ENCODE measurements at regions not wholly inside any gene's neighbourhood (a gene's known extent, or its start where the extent isn't known, plus 50 kb on each side); places are given as distances from the start of the nearest gene placed in this dataset.
A peak's percentile ranks its signal among the peaks of the same experiment; 100 is the strongest.

DNA sequence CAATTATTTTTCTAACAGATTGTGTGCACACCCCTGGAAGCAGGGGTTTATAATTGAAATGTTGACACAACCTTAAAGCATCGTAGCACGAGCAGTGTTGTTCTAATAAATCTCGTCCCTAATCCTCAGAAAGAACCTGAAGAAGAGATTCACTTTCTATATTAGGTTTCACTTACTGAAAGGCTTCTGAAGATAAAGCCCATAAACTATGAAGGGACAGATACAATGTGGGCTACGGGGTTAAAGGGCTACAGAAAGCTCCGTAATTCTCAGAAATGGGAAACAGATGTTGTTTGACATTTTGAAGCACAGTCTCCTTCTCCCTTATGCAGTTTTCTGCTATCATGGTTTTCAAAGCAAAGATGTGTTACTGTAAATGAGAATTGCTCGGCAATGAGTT, 479.6 kb downstream of the GATA3 start:
- H3K4me3 ChIP-seq (ENCODE audit: low read depth, low read length): no peak overlapping the region
- DNase-seq (ENCODE audit: low read depth): peak; percentile 26

DNA sequence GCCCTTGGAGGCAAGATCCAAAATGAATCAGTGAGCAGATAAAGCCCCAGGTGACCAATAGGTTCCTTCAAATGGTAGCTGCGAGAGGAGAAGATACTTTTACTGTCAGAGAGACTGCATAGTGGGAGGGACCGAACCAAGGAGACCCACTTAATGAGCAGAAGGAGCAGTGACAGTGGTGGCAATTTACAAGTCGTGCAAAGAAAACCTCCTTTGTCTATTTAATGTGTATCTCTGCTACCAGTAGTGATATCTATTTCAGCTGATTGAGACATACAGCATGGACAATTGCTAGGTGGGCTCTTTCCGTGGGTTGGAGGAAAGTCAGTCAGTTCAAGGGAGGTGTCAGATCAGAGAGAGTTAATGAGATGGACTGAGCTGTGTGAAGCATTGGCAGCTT, 480.4 kb downstream of the GATA3 start:
- no peak for DNase-seq (ENCODE audit: low read depth)
- TF ChIP-seq CTCF (IDR thresholded peaks at IDR 0.05; ENCODE audit: insufficient read depth, low read depth, low read length): no peak
- H3K4me3 ChIP-seq (ENCODE audit: low read depth, low read length): no peak overlapping the region

More for the DNA sequence above, 479.6 kb downstream of the GATA3 start:
- TF ChIP-seq CTCF (IDR thresholded peaks at IDR 0.05; ENCODE audit: insufficient read depth, low read depth, low read length): no peak

DNA sequence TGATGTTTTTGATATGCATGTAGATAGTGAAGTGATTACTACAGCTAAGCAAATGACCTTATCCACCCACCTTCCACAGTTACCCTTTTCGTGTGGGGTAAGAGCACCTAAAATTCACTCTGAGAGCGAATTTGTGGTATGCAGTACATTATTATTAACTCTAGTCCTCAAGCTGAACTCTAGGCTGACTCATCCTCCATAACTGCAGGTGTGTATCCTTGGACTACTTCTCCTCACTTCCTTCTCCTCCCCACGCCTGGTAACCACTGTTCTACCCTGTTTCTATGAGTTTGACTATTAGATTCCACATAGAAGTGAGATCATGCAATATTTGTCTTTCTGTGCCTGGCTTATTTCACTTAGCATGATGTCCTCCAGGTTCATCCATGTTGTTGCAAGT, 484.6 kb downstream of the GATA3 start:
- DNase-seq (ENCODE audit: low read depth): no peak
- TF ChIP-seq CTCF (IDR thresholded peaks at IDR 0.05; ENCODE audit: insufficient read depth, low read depth, low read length): no peak
- H3K4me3 ChIP-seq (ENCODE audit: low read depth, low read length): no peak overlapping the region

DNA sequence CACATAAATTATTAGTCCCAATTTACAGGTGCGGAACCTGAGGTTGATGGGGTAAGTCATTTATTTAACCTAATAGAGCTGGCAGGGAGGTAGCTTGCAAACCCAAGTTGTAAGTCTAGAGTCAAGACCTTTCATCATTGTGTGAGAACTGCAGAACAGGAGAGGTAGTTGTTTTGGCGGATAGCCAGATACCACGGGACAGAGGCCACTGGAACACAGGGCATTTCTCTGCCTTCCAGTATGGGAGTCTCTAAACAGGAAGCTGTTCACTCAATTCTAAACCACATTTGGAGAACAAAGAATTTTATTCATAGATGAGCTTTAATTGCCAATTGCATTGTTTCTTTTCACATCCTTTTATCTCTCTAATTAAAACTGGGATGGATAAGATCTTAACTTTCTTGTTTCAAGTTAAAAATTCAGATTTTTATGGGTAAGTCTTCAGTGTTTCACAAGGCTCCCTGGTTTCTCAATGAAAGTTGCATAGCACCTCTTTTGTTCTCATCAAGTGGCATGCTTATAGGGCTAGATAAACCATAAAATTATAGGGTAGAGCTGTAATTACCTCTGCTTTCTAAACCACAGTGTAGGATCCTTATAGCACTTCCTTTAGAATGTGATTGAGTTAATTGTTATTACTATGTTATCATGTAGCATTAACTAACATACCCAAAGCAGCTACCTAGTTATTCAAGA, 489.0 kb downstream of the GATA3 start:
- no peak for DNase-seq (ENCODE audit: low read depth)
- no peak for TF ChIP-seq CTCF (IDR thresholded peaks at IDR 0.05; ENCODE audit: insufficient read depth, low read depth, low read length)
- no peak overlapping the region for H3K4me3 ChIP-seq (ENCODE audit: low read depth, low read length)

DNA sequence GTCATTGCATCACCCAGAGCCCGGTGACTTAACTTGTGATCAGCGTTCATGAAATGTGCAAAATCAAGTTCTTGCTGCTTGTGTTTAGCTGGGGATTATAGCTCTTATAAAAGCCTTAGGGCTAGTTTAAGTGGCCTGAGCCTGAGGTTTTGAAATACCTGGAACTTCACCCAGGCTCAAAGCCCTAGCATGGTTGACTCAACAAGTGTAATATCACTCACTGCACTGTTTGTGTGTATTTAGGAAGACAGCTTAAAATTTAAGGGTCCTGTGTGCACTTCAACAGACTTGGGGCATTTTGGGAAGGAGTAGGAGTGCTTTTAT, 489.5 kb downstream of the GATA3 start:
- H3K4me3 ChIP-seq (ENCODE audit: low read depth, low read length): no peak overlapping the region
- no peak for TF ChIP-seq CTCF (IDR thresholded peaks at IDR 0.05; ENCODE audit: insufficient read depth, low read depth, low read length)
- no peak for DNase-seq (ENCODE audit: low read depth)

- no peak for TF ChIP-seq CTCF (IDR thresholded peaks at IDR 0.05; ENCODE audit: insufficient read depth, low read depth, low read length)
- no peak overlapping the region for H3K4me3 ChIP-seq (ENCODE audit: low read depth, low read length)
- no peak for DNase-seq (ENCODE audit: low read depth)
These were observed 490.0 kb downstream of the GATA3 start for GRCh38 chr10:8544500-8544899.

- no peak for DNase-seq (ENCODE audit: low read depth)
- no peak for TF ChIP-seq CTCF (IDR thresholded peaks at IDR 0.05; ENCODE audit: insufficient read depth, low read depth, low read length)
- no peak overlapping the region for H3K4me3 ChIP-seq (ENCODE audit: low read depth, low read length)
These were observed 500.1 kb downstream of the GATA3 start for GRCh38 chr10:8554574-8554973.
